HuH-7 (cell line): ENCODE measurements at regions not wholly inside any gene's neighbourhood (a gene's known extent, or its start where the extent isn't known, plus 50 kb on each side); places are given as distances from the start of the nearest gene placed in this dataset.

ENCODE experiments used
- DNase-seq: peaks from one replicate; pipeline ENCODE4 v3.0.0; 2011; ENCODE audit warnings: low spot score

DNA sequence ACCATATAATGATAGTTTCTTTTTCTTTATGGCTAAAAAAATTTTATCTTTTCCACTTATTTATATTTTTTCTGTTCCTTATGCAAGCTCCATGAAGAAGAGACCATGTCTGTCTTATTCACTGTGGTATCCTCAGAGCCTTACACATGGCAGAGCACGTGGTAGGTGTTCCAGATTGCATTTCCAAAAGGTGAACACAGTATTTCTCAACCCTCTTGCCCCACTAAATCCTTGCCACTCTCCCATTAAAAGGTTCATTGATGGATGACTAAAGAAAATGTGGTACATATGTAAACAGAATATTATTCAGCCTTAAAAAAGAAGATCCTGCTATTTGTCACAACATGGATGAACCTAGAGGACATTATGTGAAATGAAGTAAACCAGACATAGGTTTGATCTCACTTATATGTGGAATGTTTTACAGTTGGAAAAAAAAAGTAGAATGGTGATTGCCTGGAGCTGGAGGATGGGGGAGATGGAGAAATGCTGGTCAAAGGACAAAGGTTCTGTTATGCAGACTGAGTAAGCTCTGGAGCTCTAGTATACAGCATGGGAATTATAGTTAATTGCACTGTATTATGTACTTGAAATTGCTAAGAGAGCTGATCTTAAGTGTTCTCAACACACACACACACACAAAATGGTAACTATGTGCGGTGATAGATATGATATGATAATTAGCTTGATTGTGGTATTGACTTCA is 266.7 kb downstream of the CNTN3 start:
- no peak for DNase-seq

DNA sequence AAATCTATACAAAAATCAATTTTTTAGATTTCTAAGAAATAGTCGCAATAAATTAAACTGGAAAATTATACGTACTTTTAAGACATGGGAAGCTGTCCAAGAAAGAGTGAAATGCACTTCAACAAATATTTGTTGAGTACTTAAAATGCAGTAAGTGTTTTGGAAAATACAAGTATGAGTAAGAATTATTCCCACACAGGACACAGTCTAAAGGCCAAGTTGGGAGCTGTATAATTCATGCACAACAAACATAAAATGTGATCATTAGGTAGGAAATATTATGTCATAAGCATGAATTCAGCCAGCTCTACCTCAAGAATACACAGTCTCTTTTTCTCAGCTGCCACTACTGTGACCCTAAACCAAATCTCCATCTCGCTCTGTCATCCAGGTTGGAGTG is 267.6 kb downstream of the CNTN3 start:
- DNase-seq: no peak

- no peak for DNase-seq
These were observed 268.8 kb downstream of the CNTN3 start for GRCh38 chr3:74345701-74346100.

DNA sequence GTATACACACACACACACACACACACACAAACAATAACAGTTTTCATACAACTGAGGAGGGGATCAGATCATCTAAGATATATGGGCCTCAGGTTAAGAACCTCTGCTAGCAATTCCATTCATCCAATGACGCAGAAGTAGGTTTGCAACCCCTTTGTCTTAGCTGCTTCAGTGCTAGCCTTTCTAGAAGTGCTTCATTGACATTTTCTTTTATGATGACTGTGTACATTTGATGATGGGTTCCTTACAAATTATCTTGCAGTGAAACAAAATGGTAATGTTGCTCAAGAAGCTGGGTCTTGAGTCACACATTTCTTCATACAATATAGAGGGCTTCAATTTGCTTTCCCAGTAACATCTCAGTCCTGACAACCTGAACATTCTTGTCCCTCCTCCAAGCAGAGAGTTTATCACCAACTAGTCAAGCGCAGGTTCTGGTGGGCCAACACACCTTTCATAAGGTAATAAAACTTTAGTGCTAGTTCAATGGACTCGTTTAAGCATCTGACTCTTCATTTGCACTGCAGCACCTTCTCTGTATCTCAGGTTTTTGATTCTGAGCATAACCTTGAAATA is 269.5 kb downstream of the CNTN3 start:
- DNase-seq: no peak

DNA sequence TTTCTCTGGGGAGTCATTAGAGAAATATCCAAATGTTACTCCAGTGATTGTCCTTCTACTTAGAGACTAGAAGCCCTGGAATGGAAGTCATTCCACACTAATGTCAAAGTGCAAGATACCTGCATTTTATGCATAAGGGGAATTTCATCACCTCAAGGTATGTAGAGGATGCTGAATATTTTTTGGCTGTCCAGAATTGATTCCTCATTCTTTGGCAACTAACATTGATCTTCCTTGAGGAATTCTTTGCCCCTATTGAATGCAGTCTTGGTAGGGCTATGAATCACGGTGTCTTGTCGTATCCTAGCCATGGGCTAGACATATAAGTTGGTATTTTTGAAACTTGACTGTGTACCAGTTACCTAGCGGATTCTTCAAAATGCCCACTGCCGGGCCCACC is 271.1 kb downstream of the CNTN3 start:
- DNase-seq: no peak

DNA sequence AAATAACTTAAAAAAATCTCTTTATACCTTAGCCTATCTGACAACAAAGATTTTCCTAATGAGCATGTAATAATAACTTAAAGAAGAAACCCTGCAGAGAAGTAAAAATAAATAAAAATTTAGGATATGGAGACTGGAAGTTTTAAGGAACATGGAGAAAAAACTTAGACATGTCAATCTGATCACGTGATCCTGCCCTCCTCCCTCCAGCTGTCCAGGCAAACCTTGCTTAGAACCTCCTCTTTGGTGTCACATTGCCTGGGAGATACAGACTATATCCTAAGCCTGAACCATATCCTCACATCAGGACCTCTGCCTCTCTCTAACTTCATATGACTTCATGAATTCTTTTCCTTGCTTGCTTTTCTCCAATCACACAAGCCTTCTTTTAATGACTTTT is 275.5 kb downstream of the CNTN3 start:
- DNase-seq: no peak

DNA sequence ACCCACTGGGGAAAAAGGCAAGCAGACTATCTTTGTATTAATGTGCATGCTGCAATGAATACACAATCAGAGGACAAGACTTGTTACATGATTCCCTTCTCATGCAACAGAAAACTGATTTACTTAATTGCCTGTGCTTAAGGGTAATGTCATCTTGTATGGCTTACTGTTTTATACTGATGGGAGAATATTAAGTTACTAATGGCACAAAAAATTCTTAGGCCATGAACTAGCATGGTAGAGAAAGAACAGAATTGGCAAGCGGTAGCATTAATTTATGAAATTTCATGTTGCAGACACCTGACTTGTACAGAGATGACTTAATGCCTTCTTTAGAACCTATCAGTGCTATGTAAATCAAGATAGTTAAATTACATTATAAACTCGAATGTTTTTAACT is 282.3 kb downstream of the CNTN3 start:
- no peak for DNase-seq

DNA sequence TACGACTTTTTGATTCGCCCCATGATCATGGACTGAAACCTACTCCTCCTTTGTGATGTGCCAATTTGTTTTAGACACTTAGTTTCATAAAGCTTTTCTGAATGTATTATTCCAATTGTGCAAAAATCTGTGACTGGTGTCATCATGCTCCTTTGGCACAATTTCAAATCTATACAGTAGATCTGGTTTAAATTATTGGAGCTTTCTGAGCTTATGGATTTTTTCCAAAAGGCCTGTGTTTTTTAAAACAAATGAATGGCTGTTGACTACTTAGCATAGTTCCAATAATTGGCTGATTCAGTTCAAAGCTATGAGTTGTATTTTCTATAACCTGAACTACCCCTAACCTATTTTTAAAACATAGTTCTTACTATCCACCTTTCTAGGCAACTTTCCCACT is 282.7 kb downstream of the CNTN3 start:
- DNase-seq: no peak

DNA sequence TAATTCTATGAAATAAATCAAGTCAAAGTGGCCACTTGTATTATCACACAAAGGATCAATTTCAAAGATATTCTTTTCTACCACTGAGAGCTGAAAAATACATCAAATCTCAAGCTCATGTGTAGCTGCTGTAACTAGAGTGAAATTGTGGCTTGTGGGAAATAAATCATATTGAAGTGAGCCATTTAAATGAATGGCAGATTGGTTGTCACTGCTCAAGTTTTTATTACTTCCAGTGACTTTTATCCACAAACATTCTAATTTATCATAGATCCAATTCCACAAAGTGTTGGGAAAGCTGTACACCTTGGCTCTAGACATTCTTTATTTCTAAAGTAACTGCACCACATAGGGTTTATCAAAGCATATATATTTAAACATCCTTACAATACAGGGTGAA is 285.4 kb downstream of the CNTN3 start:
- DNase-seq: no peak

DNA sequence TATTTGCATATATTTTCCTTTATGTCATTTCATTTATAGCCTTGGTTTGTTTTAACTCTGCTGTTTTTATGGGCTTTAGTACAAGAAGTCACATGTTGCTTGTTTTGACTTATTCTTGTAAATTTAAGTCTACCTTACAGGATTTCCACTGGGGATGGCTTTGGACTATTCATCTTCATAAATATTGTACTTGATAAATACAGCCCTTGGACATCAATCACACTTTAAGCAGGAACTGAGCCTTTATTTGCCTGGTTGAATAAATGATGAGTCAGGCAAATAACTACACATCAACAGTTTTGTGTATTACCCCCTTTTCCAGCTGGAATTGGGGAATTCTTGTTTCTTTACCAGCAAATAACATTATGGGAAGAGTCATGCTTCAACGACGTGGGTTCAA is 286.0 kb downstream of the CNTN3 start:
- DNase-seq: no peak

DNA sequence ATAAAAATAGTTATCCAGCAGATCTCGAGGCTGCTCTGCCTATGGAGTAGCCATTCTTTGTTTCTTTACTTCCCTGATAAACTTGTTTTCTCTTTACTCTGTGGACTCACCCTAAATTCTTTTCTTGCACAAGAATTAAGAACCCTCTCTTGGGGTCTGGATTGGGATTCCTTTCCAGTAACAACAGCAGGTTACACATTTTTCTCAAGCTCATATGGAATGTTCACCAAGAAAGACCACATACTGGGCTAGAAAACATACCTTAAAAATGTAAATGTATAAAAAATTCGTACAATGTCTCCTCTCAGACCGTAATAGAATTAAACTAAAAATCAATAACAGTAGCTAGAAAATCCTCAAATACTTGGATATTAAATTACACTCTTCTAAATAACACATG is 299.2 kb downstream of the CNTN3 start:
- DNase-seq: no peak

- DNase-seq: no peak
These were observed 299.8 kb downstream of the CNTN3 start for GRCh38 chr3:74314696-74315095.

DNA sequence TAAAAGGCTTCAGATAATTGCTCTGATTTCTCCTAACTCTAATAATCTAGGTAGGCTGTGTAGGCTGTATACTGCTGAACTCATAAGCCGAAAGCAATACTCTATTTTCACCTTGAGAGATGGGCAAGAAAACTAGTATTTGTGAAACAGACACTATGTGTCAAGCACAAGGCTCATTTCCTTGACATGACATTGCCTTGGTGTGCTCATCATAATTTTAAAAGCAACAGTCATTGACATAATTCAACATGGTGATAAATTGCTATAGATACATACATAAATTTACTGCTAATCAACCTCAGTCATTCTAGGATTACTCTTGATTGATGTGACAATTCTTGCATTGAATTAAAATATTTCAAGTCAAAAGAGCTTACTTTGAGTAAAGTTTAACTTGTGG is 304.7 kb downstream of the CNTN3 start:
- no peak for DNase-seq

- DNase-seq: no peak
These were observed 310.0 kb downstream of the CNTN3 start for GRCh38 chr3:74304424-74304823.

- DNase-seq: no peak
These were observed 310.7 kb downstream of the CNTN3 start for GRCh38 chr3:74303711-74304110.

- DNase-seq: no peak
These were observed 311.5 kb downstream of the CNTN3 start for GRCh38 chr3:74302969-74303368.

GRCh38 chr3:74302281-74302680 is 312.2 kb downstream of the CNTN3 start:
- DNase-seq: no peak

DNA sequence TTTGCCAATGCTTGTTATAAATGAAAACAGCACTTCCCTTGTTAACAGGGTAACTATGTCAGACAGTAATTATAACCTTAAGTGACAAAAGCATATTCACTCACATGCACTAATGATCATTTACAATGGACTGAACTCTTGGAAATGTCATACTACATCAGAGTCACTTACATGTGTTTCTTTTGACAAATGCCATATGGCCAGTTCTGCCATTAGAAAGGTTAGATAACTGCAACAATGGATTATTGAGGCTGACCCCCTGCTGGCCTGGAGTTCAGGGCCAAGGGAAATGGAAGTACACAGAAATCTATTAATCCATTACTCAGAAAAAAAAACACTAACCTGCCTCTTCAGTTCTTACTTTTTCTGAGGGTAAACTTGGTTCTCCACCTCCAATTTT is 313.4 kb downstream of the CNTN3 start:
- DNase-seq: no peak

DNA sequence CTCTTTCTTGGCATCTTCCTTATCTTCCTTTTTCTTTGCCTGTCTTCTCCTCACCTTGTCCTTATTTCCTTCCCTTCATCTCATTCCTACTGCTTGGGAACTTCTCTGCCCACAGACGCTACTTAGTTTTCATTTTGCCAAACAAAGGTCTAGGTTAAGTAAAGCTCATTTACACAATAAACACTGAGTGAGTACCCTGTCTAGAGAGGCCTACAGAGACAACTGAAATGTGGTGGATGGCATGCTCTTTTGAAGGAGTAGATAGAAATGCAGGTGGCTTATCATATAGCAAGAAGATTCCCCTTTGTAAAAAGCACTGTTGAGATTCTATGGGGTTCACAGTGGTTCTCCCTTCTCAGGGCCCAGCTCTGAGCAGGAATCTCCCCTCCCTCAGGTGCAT is 319.0 kb downstream of the CNTN3 start:
- no peak for DNase-seq

DNA sequence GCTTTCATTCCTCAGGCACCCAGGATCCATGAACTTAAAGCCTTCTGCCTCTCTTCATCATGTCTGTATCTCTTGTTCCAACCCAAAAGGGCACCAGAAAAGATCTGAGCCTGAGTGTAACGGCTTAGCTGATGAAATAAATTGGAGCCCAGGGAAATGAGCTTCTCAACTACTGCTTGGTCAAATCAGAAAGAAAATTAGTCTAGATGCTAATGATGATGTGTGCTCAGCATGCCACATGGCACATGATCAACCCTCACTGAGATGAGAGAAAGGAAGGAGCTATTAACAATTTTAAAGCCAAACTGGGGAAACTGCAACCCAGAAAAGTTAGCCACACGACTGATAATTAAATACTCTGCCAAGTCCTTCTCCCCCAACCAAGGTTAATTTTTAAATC is 325.7 kb downstream of the CNTN3 start:
- no peak for DNase-seq

DNA sequence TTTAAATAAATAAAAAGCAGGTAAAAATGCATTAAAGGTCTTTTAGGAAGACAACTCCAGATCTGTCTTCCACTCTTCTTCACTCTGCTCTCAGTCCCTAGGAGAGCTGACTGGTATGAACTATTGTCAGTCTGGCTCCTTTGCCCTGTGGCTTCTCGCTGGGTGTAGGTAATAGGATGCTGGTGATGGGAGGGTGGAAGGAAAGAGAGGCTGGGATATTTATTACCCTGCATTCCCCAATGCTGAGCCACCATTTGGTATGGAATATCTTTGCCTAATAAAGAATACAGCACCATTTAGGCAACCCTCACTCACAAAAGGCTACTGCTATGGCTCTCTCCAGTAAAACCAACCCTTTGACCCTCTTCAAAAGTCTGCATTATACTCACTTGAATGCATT is 326.9 kb downstream of the CNTN3 start:
- DNase-seq: no peak

GRCh38 chr3:74282202-74282601 is 332.3 kb downstream of the CNTN3 start:
- no peak for DNase-seq

DNA sequence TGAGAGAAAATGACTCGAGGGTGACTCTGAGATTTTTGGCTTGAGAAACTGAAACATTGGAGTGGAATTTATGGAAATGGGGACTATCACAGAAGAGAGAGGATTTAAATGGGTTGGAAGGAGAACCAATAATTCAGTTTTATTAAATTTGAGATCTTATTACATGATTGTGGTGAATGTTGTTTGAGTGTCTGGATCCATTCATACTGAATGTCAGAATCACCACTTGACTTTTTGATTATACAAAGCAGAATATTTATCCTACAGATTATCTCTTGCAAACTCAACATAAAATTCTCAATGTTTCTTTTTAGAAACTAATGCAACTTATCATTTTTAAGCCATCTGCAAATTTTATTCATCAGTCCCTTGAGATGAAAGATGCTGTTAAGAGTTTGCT is 332.8 kb downstream of the CNTN3 start:
- no peak for DNase-seq
